ENCODE measurements at regions not wholly inside any gene's neighbourhood (a gene's known extent, or its start where the extent isn't known, plus 50 kb on each side); places are given as distances from the start of the nearest gene placed in this dataset.
"Not testable (repeated sequence)": the region's sequence is repeated elsewhere in the genome, so short reads cannot be mapped to it uniquely, and the experiment has no call there.

DNA sequence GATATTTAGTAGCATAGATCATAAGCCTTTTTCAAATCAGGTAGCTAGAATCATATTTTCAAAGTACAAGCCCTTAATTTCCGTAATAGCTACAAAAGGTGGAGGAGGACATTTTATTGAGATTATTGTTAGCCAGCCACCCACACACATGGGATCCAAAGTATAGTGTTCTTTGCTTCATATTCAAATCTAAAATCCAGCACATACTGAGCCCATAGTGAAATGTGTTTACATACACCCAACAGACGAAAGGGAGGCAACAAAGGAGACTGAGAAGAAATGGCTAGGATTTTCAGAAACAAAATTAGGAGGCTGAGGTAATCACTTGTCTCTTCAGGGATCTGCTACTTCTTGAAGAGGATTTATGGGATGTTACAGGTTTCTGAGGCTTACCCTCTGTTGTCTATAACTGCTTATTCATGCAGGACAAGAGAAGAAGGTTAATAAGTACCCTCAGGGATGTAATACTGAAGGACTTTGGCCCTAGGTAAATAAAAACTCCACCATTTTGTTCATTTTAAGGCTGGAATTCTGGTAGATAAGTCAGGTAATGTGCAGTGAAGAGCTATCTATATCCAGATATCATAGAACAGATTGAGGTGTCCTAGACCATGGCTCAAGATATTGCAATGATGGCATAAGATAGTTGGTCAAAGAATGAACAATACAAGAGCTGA lies 182.1 kb downstream of the SPDYE17 start:
- not testable (repeated sequence) for H3K27ac ChIP-seq

DNA sequence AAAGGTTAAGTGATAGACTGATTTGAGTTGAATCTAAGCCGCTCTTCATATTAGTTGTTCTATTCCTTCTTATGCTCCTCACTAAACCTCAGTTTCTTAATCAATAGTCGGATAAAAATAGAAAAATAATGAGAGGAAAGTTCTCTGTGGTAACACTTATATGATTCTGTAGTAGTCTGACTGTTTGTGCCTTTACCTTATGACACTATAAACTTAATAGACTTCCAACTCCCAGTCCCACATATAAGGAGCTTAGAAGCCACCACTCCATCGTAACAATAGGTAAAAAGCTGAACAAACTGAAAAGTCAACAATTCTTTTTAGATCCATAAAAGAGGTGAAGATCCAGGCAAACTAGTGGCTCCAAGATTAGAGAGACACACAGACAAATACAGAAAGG lies 192.3 kb downstream of the SPDYE17 start:
- H3K27ac ChIP-seq, result not testable (repeated sequence)

- not testable (repeated sequence) for H3K27ac ChIP-seq
These were observed 192.9 kb downstream of the SPDYE17 start for GRCh38 chr7:76839214-76839613.

DNA sequence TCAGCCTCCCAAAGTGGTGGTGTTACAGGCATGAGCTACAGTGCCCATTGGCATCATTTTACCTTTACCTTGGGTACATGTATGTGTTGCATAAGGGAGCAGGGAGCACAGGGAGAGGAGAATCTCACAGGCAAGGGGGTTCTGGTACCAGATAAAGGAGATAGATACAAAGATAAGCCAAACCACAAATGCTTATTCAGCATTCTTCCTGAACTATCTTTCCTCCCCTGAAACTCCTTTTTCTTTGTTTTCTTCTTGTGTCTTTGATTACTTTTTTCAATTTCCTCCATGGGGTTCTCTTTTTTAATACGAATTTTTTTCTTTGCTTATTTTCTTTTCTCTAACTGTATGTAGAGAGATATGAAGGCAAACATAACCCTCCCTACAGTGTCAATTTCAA lies 193.8 kb downstream of the SPDYE17 start:
- H3K27ac ChIP-seq, result not testable (repeated sequence)

GRCh38 chr7:76829233-76829632 lies 202.2 kb upstream of the POMZP3 start:
- H3K27ac ChIP-seq, result not testable (repeated sequence)

GRCh38 chr7:76826181-76826580 lies 199.1 kb upstream of the POMZP3 start:
- not testable (repeated sequence) for H3K27ac ChIP-seq

DNA sequence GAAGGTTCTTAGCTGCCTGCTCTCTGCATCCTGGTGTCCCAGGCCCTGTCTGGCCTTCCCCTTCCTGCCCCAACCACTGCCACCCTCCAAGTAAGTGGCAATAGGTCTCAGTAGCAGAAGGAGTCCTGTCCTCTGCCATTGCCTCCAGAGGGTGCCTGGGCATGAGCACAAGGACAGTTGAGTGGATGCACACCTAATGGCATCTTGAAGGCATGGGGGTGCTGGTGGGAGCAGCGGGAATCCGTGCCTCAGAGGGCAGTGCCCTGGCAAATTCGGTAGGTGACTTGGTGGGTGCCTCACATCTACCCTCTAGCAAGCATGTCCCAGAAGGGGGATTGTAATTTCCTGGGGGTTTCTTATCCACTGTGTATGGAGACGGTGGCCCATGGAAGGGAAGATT lies 182.8 kb upstream of the POMZP3 start:
- not testable (repeated sequence) for H3K27ac ChIP-seq

DNA sequence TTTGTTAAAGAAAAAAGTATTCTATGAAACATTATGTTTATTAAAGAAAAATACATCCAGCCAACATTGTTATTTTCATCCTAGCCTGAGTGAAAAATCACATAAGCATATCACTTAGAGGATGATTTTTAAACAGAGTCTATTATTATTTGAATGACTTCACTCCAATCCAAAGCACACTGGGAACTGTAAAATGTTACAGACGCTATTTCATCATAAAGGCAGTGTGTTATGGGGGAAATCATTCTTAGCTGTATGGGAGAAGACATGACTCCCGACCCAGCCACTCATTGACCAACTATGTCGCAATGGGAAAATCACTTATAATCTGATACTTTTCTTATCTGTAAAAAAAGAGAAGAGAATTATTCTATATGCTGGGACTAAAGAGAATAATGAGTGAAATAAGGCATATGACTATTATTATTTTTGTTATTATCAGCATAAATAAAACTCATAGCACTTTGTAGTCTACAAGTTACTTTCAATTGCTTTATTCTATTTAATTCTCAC lies 180.6 kb upstream of the POMZP3 start:
- H3K27ac ChIP-seq, result not testable (repeated sequence)

GRCh38 chr7:76806460-76806859 lies 179.4 kb upstream of the POMZP3 start:
- H3K27ac ChIP-seq, result not testable (repeated sequence)

DNA sequence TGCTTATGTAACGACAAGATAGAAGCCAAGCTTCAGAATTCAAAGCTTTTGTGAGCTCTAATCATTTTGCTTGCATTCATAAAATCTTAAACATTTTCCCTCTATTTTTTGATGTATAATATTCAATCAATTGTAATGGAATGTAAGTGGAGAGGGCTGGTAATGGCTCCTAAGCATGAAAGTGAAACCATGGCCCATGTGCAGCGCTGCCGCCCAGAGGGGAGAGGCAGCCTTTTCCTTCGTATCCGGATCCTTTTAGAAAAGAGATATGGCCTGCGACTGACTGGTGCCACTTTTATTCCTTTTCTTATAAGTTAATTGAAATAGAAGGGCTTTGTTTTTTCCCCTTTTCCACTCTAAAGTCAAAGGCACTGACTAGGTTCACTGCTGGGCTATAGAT lies 178.9 kb upstream of the POMZP3 start:
- H3K27ac ChIP-seq, result not testable (repeated sequence)

DNA sequence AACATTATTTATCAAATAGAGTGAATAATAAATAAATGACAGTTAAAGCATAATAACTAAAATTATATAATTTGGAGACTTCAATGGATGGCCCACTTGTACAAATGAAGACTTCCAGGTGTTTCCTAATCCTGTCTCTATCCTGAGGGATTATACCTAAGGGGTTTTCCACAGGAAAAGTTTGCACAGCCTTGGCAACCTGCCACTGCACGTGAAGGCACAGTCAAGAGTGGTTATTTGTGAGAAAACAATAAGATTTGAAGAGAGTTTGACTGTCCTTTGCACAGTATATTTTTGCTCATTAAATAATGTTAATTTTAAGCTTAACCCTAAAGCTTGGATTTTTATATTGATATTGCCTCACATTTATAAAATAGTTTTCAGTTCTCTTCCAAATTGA lies 178.2 kb upstream of the POMZP3 start:
- not testable (repeated sequence) for H3K27ac ChIP-seq

DNA sequence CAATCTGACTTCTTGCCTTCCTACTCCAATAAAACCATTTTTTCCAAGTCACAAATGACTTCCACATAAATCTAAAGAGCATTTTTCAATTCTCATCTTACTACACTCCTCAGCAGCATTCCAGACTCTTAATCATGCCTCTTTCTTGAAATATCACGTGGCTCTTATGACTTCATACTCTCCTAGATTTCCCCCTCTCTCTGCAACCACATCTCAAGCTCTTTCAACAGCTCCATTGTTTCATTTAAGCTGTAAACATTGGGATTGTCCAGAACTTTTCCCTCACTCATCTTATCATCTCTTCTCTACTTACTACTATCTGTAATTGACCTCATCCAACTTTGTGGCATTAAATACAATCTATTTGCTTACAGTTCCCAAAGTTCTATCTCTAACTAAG lies 170.6 kb upstream of the POMZP3 start:
- not testable (repeated sequence) for H3K27ac ChIP-seq

GRCh38 chr7:76780693-76781092 lies 153.6 kb upstream of the POMZP3 start:
- H3K27ac ChIP-seq, result not testable (repeated sequence)

- TF ChIP-seq, protein P1, sequence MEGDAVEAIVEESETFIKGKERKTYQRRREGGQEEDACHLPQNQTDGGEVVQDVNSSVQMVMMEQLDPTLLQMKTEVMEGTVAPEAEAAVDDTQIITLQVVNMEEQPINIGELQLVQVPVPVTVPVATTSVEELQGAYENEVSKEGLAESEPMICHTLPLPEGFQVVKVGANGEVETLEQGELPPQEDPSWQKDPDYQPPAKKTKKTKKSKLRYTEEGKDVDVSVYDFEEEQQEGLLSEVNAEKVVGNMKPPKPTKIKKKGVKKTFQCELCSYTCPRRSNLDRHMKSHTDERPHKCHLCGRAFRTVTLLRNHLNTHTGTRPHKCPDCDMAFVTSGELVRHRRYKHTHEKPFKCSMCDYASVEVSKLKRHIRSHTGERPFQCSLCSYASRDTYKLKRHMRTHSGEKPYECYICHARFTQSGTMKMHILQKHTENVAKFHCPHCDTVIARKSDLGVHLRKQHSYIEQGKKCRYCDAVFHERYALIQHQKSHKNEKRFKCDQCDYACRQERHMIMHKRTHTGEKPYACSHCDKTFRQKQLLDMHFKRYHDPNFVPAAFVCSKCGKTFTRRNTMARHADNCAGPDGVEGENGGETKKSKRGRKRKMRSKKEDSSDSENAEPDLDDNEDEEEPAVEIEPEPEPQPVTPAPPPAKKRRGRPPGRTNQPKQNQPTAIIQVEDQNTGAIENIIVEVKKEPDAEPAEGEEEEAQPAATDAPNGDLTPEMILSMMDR (IDR thresholded peaks at IDR 0.05), result peak; percentile 16; the same call in 1 of the 2 replicates
- H3K27ac ChIP-seq, result not testable (repeated sequence)
These were observed 147.2 kb upstream of the POMZP3 start for GRCh38 chr7:76774279-76774678.

GRCh38 chr7:76771980-76772379 lies 144.9 kb upstream of the POMZP3 start:
- not testable (repeated sequence) for H3K27ac ChIP-seq

DNA sequence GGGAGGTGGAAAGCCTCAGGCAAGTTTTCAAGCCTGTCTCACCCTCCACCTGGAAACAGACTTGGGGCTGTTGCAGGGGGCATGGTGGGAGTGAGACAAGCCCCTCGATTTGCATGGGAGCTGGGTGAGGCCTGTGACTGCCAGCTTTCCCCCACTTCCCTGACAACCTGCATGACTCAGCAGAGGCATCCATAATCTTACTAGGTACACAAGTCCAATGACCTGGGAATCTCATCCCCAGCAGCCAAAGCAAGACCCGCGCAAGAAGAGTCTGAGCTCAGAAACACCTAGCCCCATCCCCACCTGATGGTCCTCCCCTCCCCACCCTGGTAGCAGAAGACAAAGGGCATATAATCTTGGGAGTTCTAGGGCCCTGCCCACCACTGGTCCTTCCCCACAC lies 136.9 kb upstream of the POMZP3 start:
- H3K27ac ChIP-seq, result not testable (repeated sequence)

GRCh38 chr7:76760546-76761220 lies 133.6 kb upstream of the POMZP3 start:
- not testable (repeated sequence) for H3K27ac ChIP-seq

GRCh38 chr7:76739538-76739937 lies 112.5 kb upstream of the POMZP3 start:
- not testable (repeated sequence) for H3K27ac ChIP-seq

GRCh38 chr7:76736724-76737123 lies 109.6 kb upstream of the POMZP3 start:
- H3K27ac ChIP-seq, result not testable (repeated sequence)

DNA sequence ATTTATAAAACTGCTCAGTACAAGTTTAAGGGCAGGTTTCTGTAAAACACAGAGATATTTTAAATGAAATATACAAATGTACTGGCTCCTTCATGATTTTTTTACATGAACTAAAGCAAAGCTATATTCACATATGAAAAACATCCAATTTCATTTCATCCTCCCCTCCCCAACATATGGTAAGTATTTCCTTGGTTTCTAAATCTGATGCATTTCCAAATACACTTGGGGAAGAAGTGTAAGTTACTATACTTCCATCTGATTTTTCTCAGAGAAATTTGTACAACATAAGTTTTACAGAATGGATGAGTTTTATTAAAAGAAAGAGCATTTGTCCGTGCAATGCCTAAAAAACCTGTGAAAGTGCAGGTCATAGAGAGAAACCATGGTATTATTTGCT lies 109.0 kb upstream of the POMZP3 start:
- H3K27ac ChIP-seq, result not testable (repeated sequence)

- not testable (repeated sequence) for H3K27ac ChIP-seq
These were observed 108.6 kb upstream of the POMZP3 start for GRCh38 chr7:76735668-76736067.

- peak overlapping the region; percentile 71 for H3K27ac ChIP-seq
These were observed 101.5 kb upstream of the POMZP3 start for GRCh38 chr7:76728571-76728974.
